KMS-11 (cell line): ENCODE measurements at regions not wholly inside any gene's neighbourhood (a gene's known extent, or its start where the extent isn't known, plus 50 kb on each side); places are given as distances from the start of the nearest gene placed in this dataset.

Experiments used
- H2AFZ ChIP-seq: fragments of 200-600 bp; sonication (generic); 2 replicates; pipeline ENCODE4 v1.6.1; 2016; ENCODE audit warnings: antibody characterized with exemption, mixed run types, low read depth
- H3K27ac ChIP-seq: fragments of 200-600 bp; sonication (generic); 2 replicates; pipeline ENCODE4 v1.6.1; 2016; ENCODE audit warnings: mild to moderate bottlenecking, mixed run types
- H3K27me3 ChIP-seq: fragments of 200-600 bp; sonication (generic); 2 replicates; pipeline ENCODE4 v1.6.1; 2017; ENCODE audit warnings: mild to moderate bottlenecking, low read depth, mixed run types, moderate library complexity; ENCODE audit not compliant: insufficient read depth
- H3K36me3 ChIP-seq: fragments of 200-600 bp; sonication (generic); 2 replicates; pipeline ENCODE4 v1.6.1; 2017; ENCODE audit warnings: mild to moderate bottlenecking, mixed run types; ENCODE audit not compliant: insufficient read depth
- H3K4me1 ChIP-seq: fragments of 200-600 bp; sonication (generic); 2 replicates; pipeline ENCODE4 v1.6.1; 2016; ENCODE audit warnings: mild to moderate bottlenecking, low read depth, mixed run types; ENCODE audit not compliant: poor library complexity, severe bottlenecking
- H3K4me2 ChIP-seq: fragments of 200-600 bp; sonication (generic); 2 replicates; pipeline ENCODE4 v1.7.0; 2016; ENCODE audit warnings: mild to moderate bottlenecking, mixed run types
- H3K4me3 ChIP-seq: fragments of 200-600 bp; sonication (generic); IDR thresholded peaks from 2 replicates; pipeline ENCODE4 v1.6.1; 2017; ENCODE audit warnings: low read depth, low read length, mixed read lengths; ENCODE audit not compliant: insufficient read depth
- H3K79me2 ChIP-seq: fragments of 200-600 bp; sonication (generic); 2 replicates; pipeline ENCODE4 v1.6.1; 2016; ENCODE audit warnings: low read depth, mixed run types; ENCODE audit not compliant: insufficient read depth
- H3K9ac ChIP-seq: fragments of 200-600 bp; sonication (generic); 2 replicates; pipeline ENCODE4 v1.6.1; 2016; ENCODE audit warnings: mild to moderate bottlenecking, mixed run types
- H4K20me1 ChIP-seq: fragments of 200-600 bp; sonication (generic); 2 replicates; pipeline ENCODE4 v1.6.1; 2016; ENCODE audit warnings: mild to moderate bottlenecking, mixed run types; ENCODE audit not compliant: insufficient read depth
- TF ChIP-seq, protein P1 (sequence below): fragments of 200-600 bp; sonication (generic); conservative IDR thresholded peaks from 2 replicates; pipeline ENCODE4 v1.6.1; 2017; ENCODE audit warnings: low read depth, mild to moderate bottlenecking, antibody characterized with exemption, low read length, moderate library complexity, mixed read lengths

DNA sequence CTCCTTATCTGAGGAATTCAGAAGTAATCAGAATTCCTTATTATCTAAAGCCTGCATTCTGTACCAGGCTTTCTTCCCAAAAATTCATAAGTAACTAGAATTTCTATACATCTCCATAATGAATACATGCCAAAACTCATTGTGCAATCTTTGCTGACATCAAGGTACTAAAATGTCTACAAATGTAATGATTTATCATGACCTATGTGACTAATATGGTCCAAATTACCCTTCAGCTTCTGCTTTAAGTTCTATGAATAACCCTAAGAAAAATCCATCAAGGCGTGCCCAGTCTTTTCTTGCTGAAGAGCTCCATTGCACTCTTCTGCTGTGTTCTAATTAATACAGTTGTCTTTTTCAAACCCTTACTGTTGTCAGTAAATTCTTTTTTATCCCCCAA lies 58.5 kb upstream of the SLITRK1 start:
- H3K79me2 ChIP-seq = no peaks in the 10 kb centered on the region
- TF ChIP-seq, protein P1, sequence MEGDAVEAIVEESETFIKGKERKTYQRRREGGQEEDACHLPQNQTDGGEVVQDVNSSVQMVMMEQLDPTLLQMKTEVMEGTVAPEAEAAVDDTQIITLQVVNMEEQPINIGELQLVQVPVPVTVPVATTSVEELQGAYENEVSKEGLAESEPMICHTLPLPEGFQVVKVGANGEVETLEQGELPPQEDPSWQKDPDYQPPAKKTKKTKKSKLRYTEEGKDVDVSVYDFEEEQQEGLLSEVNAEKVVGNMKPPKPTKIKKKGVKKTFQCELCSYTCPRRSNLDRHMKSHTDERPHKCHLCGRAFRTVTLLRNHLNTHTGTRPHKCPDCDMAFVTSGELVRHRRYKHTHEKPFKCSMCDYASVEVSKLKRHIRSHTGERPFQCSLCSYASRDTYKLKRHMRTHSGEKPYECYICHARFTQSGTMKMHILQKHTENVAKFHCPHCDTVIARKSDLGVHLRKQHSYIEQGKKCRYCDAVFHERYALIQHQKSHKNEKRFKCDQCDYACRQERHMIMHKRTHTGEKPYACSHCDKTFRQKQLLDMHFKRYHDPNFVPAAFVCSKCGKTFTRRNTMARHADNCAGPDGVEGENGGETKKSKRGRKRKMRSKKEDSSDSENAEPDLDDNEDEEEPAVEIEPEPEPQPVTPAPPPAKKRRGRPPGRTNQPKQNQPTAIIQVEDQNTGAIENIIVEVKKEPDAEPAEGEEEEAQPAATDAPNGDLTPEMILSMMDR = no peak
- H3K4me2 ChIP-seq = no peak overlapping the region
- H4K20me1 ChIP-seq = no peaks in the 10 kb centered on the region
- no peaks in the 10 kb centered on the region for H3K4me1 ChIP-seq
- H3K36me3 ChIP-seq = no peaks in the 10 kb centered on the region
- H2AFZ ChIP-seq = no peak overlapping the region
- no peaks in the 10 kb centered on the region for H3K27me3 ChIP-seq
- no peak overlapping the region for H3K9ac ChIP-seq
- H3K4me3 ChIP-seq = no peak overlapping the region
- H3K27ac ChIP-seq = no peak overlapping the region

DNA sequence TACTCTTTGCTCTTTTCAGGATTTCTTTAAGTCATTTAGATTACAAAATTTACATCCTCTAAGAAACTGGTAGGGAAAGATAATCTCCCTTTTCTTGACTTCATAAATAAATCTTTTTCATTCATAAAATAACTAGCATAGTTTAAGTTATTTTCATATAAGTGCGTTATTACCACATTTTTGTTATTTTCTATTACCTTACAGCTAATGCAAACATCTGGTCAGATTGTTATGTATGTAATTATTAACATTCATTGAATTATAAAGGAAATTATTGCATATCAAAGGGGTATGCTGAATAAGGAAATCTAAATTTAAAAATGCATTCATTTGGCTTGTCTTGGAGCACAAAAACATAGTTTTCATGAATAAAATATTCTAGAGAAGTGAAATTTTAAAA lies 55.3 kb upstream of the SLITRK1 start:
- Histone ChIP-seq H3K27ac (no peak overlapping the region), H4K20me1 (no peaks in the 10 kb centered on the region), H3K79me2 (no peaks in the 10 kb centered on the region), H3K9ac (no peak overlapping the region), H3K4me3 (no peak overlapping the region), H3K4me1 (no peaks in the 10 kb centered on the region), H2AFZ (no peak overlapping the region), H3K4me2 (no peak overlapping the region), H3K27me3 (no peaks in the 10 kb centered on the region), H3K36me3 (no peaks in the 10 kb centered on the region)
- TF ChIP-seq, protein P1 = no peak

DNA sequence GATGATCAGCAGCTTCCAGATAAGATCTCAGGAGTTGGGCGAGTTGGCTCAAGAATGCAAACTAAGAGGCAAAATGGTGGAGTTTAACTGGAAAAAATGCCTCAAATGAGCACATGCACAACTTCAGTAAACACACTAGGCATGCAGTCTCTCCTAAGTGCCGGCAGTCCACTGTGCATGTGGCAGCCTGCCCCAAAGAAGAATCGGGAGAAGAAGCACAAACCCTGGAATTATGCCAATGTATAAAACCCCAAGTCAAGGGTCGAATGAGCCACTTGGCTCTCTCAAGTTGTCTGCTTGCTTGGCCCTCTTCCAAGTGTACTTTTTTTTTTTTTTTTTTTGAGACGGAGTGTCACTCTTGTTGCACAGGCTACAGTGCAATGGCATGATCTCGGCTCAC lies 53.3 kb upstream of the SLITRK1 start:
- Histone ChIP-seq H4K20me1 (no peaks in the 10 kb centered on the region), H3K4me2 (no peak overlapping the region), H3K27ac (no peak overlapping the region), H3K4me3 (no peak overlapping the region), H3K4me1 (no peaks in the 10 kb centered on the region), H3K9ac (no peak overlapping the region), H2AFZ (no peak overlapping the region), H3K36me3 (no peaks in the 10 kb centered on the region), H3K27me3 (no peaks in the 10 kb centered on the region), H3K79me2 (no peaks in the 10 kb centered on the region)
- TF ChIP-seq, protein P1 = no peak
